HS-5 (cell line): ENCODE measurements at regions not wholly inside any gene's neighbourhood (a gene's known extent, or its start where the extent isn't known, plus 50 kb on each side); places are given as distances from the start of the nearest gene placed in this dataset.
A peak's percentile ranks its signal among the peaks of the same experiment; 100 is the strongest.

Experiments
- DNase-seq: peaks from one replicate; pipeline ENCODE4 v3.0.0-alpha.2; 2012; ENCODE audit warnings: low read depth

DNA sequence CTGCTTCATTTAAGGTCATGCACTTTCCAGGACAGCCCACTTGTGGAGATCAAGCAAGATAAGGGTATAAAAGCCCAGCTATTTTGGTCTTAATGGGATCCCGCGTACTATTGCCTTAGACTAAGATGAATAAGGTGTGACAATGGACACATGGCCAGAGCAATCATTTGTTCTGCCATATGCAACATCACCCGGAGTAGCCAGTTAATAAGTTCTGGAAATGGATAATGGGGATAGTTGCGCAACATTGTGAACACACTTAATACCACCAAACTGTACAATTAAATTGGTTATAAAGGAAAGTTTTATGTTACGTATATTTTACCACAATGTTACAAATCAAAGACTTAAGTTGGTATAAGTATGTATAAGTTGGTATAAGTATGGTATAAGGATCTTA is 674.5 kb downstream of the HDGFL1 start:
- DNase-seq = no peak

DNA sequence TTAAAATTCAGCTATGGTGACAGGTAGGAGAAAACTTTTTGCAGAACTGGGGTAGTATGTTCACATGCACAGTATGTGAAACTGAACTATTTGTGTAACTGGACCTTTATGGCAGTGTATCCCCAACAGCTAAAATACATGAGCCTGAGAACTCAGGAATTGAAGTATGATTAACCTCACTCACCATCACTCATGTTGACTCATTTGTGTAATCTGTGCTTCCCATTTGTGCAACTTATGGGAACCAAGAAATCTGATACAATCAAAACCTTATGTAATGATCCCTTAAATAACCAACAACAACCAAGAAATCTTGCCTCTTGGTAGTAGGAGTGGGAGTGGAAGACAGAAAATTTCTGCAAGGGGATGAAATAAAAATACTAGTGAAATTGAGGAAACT is 674.9 kb downstream of the HDGFL1 start:
- DNase-seq = peak; percentile 42

DNA sequence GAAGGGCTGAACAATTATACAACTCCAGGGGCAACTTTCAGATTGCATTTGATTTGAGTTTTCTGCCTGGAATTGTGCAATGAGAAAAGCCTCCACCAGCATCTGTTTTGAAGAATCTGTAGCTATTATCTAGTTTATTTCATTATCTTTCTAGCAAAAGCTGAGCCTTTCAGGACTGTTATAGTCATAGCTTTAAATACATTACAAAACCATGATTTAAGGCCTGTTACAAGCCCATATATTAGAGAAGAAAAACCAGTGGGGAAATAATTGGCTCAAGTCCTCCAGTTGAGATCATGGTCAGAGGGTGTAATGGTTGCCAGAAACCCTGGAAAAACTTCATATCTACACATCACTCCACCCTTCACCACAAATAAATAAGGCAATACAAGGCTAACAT is 676.2 kb downstream of the HDGFL1 start:
- DNase-seq = no peak

DNA sequence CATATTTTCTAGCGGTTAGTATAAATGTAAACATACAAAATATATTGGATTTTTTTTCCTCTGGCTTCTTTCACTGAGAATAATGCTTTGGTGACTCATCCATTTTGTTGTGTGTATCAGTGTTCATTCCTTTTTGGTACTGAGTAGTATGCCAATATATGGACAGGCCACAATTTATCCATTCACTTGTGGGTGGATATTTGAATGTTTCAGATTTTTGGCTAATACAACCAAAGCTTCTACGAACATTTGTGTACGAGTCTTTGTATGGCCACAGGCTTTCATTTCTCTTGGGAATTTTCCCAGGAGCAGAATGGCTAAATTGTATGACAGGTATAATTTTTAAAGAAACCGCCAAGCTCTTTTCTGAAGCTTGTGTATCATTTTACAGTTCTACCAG is 677.5 kb downstream of the HDGFL1 start:
- no peak for DNase-seq

GRCh38 chr6:23250556-23250955 is 681.2 kb downstream of the HDGFL1 start:
- DNase-seq = no peak

- DNase-seq = no peak
These were observed 693.5 kb downstream of the HDGFL1 start for GRCh38 chr6:23262864-23263263.

DNA sequence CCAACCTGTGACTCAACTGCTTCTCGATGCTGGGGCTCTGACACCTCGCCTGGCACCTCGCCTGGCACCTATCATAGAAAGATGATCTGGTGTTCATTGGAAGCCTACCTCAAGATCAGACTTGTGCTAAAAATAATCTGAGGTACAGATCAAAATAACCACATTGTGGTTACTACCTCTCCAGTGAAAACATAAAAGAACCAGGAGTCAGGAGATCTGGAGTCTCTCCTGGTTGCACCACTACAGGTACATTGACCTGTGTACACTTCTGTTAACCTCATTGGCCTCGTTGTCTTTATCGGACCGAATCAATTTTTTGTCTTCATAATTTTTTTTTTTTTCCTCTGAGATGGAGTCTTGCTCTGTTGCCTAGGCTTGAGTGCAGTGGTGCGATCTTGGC is 695.9 kb downstream of the HDGFL1 start:
- no peak for DNase-seq

DNA sequence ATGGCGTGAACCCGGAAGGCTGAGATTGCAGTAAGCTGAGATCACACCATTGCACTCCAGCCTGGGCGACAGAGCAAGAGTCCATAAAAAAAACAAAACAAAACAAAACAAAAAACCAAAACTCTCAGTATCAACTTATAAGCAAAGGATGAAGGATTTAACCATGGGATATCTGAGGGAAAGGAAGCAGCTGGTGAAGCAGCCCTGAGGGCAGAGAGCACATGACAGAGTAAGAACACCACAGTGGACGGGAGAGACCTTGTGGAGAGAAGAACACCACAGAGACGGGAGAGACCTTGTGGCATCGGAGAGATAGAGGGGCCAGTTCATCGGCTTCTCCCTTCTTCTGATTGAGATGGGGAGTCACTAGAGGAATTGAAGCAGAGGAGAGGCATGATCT is 697.2 kb downstream of the HDGFL1 start:
- DNase-seq = no peak

GRCh38 chr6:23267651-23268050 is 698.3 kb downstream of the HDGFL1 start:
- no peak for DNase-seq

GRCh38 chr6:23268348-23268747 is 699.0 kb downstream of the HDGFL1 start:
- DNase-seq = no peak

DNA sequence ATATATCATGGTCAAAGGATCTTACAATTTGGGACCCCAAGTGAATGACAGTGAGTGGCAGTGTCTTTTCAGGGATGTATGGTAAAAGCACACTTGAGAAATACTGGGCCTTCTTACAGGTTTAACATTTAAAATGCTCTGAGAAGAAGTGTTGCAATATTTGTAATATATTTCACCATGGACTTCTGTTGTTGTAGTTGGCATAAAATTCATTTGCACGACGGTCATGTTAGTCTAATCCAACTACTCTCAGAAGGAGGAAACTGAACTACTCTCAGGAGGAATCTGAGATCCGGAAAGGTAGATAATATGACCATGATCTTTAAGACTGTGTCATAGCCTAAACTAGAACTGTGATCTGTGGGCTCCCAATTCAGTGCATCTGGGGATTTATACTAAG is 700.1 kb downstream of the HDGFL1 start:
- no peak for DNase-seq

- no peak for DNase-seq
These were observed 703.2 kb downstream of the HDGFL1 start for GRCh38 chr6:23272536-23272935.

- no peak for DNase-seq
These were observed 708.3 kb downstream of the HDGFL1 start for GRCh38 chr6:23277521-23278179.

GRCh38 chr6:23278180-23278532 is 708.8 kb downstream of the HDGFL1 start:
- no peak for DNase-seq

GRCh38 chr6:23280437-23280836 is 711.1 kb downstream of the HDGFL1 start:
- no peak for DNase-seq

GRCh38 chr6:23282252-23283021 is 713.1 kb downstream of the HDGFL1 start:
- DNase-seq = no peak

DNA sequence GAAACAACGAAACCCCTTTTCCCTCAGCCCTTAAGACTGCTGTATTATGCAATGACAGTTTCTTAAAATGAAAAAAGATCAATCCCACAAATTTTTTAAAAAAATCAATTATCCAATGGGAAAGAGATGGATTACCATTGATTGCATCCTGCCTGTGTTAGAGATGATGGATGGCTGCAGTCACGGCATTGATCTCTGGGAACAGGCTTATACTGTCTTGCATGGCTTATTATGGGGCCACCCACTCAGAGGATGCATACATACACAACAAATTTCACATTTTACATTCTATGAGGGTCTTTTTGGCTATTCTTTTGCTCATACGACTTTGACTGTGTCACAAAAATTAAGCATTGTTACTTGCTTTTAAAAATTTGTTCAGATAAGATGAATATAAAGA is 724.3 kb downstream of the HDGFL1 start:
- DNase-seq = no peak

- DNase-seq = no peak
These were observed 732.2 kb downstream of the HDGFL1 start for GRCh38 chr6:23301556-23301955.

DNA sequence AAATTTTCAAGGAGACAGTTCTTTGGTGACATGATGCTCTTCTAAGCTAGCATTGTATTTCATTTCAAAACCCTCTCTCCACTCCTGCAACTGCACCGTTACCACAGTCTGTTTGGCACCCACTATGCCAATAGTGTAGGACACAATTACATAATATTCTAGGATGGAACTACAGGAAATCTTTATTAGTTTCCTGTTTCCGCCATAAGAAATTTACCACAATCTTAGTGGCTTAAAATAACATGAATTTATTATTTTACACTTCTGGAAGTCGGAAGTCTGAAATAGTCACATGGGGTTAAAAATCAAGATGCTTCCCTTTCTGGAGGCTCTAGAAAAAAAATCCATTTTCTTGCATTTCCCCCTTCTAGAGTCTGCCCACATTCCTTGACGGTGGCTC is 733.1 kb downstream of the HDGFL1 start:
- no peak for DNase-seq

- DNase-seq = no peak
These were observed 736.1 kb downstream of the HDGFL1 start for GRCh38 chr6:23305325-23305943.

- DNase-seq = no peak
These were observed 737.0 kb downstream of the HDGFL1 start for GRCh38 chr6:23306251-23306950.

DNA sequence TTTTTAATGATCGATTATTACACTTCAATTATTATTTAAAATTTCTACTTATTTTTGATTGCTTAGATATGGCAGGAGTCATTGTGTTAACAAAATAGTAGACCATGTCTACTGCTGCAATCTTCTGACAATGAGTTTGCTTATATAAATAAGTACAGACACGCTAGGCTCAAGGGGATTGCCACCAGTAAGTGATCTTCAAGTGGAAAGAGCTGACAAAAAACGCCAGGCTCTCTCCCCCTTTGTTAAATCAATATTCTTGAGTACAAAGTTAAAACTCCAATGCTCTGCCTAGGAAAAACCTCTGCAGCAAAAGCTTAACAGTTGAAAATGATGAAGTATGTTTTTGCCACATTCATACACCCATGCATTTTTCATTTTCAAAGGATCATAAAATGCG is 738.1 kb downstream of the HDGFL1 start:
- no peak for DNase-seq

DNA sequence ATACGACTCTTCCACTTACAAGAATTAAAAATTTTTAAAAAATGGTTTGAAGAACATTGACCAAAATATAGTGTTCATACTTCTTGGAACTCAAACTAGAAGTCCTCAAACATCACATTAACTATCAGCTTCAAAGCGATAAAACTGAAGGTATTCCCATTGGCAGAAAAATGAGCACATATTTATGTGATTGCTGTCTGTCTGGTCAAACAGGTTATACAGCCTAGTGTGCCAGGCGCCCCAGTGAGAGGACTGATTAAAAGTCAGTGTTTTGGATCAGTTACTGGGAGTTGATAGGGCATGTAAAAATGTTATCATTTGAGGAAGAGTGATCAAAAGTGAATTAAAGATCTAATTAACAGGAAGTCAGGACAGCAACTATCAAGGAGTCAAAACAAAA is 738.8 kb downstream of the HDGFL1 start:
- no peak for DNase-seq
